ENCODE measurements at regions not wholly inside any gene's neighbourhood (a gene's known extent, or its start where the extent isn't known, plus 50 kb on each side); places are given as distances from the start of the nearest gene placed in this dataset.

- DNase-seq: no peak
- Histone ChIP-seq H3K4me1 (ENCODE audit: insufficient read depth, low read length) (no peaks in the 10 kb centered on the region), H2AFZ (ENCODE audit: low read length) (no peak overlapping the region), H3K9ac (ENCODE audit: low read length) (no peak overlapping the region), H3K9me3 (ENCODE audit: low read length) (no peaks in the 10 kb centered on the region), H3K79me2 (ENCODE audit: low read length) (no peaks in the 10 kb centered on the region), H3K4me2 (ENCODE audit: low read length) (no peak overlapping the region), H3F3A (ENCODE audit: low read length, unreplicated experiment) (no peaks in the 10 kb centered on the region), H3K36me3 (ENCODE audit: low read depth, low read length) (no peaks in the 10 kb centered on the region), H3K4me3 (ENCODE audit: low read length) (no peak overlapping the region), H3K27me3 (ENCODE audit: low read length) (no peaks in the 10 kb centered on the region), H3K27ac (ENCODE audit: low read length) (no peak overlapping the region), H3K9me2 (replicated peaks; ENCODE audit: low read length) (no peaks in the 10 kb centered on the region), H4K20me1 (ENCODE audit: low read length) (no peaks in the 10 kb centered on the region)
- ChIA-PET CTCF (no interaction called here), POLR2A (ENCODE audit: unreplicated experiment) (no interaction called here)
- BruUV-seq (replicated peaks): no TSS peak
- no peak for ATAC-seq
- intact Hi-C loops (cut with micrococcal nuclease): no loop called here
- no peak for TF ChIP-seq EZH2 (IDR thresholded peaks at IDR 0.05; ENCODE audit: low read length, unreplicated experiment)
- no peak for TF ChIP-seq EZH2phosphoT487 (IDR thresholded peaks at IDR 0.05; ENCODE audit: borderline replicate concordance, low read length)
- no peak for TF ChIP-seq CTCF (conservative IDR thresholded peaks at IDR 0.05; ENCODE audit: low read depth, low read length)
Measured at GRCh38 chr22:49197986-49198704, 629.5 kb downstream of the BRD1 start.

GRCh38 chr22:49197505-49197904 lies 630.2 kb downstream of the BRD1 start:
- Histone ChIP-seq H3K9me3 (ENCODE audit: low read length) (no peaks in the 10 kb centered on the region), H3F3A (ENCODE audit: low read length, unreplicated experiment) (no peaks in the 10 kb centered on the region), H4K20me1 (ENCODE audit: low read length) (no peaks in the 10 kb centered on the region), H3K4me3 (ENCODE audit: low read length) (no peak overlapping the region), H3K9ac (ENCODE audit: low read length) (no peak overlapping the region), H3K4me2 (ENCODE audit: low read length) (no peak overlapping the region), H3K79me2 (ENCODE audit: low read length) (no peaks in the 10 kb centered on the region), H3K27me3 (ENCODE audit: low read length) (no peaks in the 10 kb centered on the region), H3K27ac (ENCODE audit: low read length) (no peak overlapping the region), H3K4me1 (ENCODE audit: insufficient read depth, low read length) (no peaks in the 10 kb centered on the region), H2AFZ (ENCODE audit: low read length) (no peak overlapping the region), H3K36me3 (ENCODE audit: low read depth, low read length) (no peaks in the 10 kb centered on the region), H3K9me2 (replicated peaks; ENCODE audit: low read length) (no peaks in the 10 kb centered on the region)
- BruUV-seq (replicated peaks): no TSS peak
- intact Hi-C loops (cut with micrococcal nuclease): no loop called here
- DNase-seq (no peak), ATAC-seq (no peak)
- POLR2A ChIA-PET (ENCODE audit: unreplicated experiment): no interaction called here
- CTCF ChIA-PET: no interaction called here
- no peak for TF ChIP-seq CTCF (conservative IDR thresholded peaks at IDR 0.05; ENCODE audit: low read depth, low read length)

GRCh38 chr22:49196046-49196511 lies 631.6 kb downstream of the BRD1 start:
- no TSS peak for BruUV-seq (replicated peaks)
- no peaks in the 10 kb centered on the region for H3K36me3 ChIP-seq (ENCODE audit: low read depth, low read length)
- H3K9me3 ChIP-seq (ENCODE audit: low read length): no peaks in the 10 kb centered on the region
- H3F3A ChIP-seq (ENCODE audit: low read length, unreplicated experiment): no peaks in the 10 kb centered on the region
- no peaks in the 10 kb centered on the region for H3K4me1 ChIP-seq (ENCODE audit: insufficient read depth, low read length)
- CTCF ChIA-PET: no interaction called here
- H3K79me2 ChIP-seq (ENCODE audit: low read length): no peaks in the 10 kb centered on the region
- no peaks in the 10 kb centered on the region for H3K9me2 ChIP-seq (replicated peaks; ENCODE audit: low read length)
- no peak overlapping the region for H3K4me2 ChIP-seq (ENCODE audit: low read length)
- ATAC-seq (no peak), DNase-seq (no peak)
- POLR2A ChIA-PET (ENCODE audit: unreplicated experiment): no interaction called here
- no peak overlapping the region for H2AFZ ChIP-seq (ENCODE audit: low read length)
- H3K27me3 ChIP-seq (ENCODE audit: low read length): no peaks in the 10 kb centered on the region
- no peak overlapping the region for H3K4me3 ChIP-seq (ENCODE audit: low read length)
- intact Hi-C loops (cut with micrococcal nuclease): no loop called here
- H3K9ac ChIP-seq (ENCODE audit: low read length): no peak overlapping the region
- H4K20me1 ChIP-seq (ENCODE audit: low read length): no peaks in the 10 kb centered on the region
- TF ChIP-seq CTCF (conservative IDR thresholded peaks at IDR 0.05; ENCODE audit: low read depth, low read length) (no peak), EZH2phosphoT487 (IDR thresholded peaks at IDR 0.05; ENCODE audit: borderline replicate concordance, low read length) (no peak), EZH2 (IDR thresholded peaks at IDR 0.05; ENCODE audit: low read length, unreplicated experiment) (no peak)
- H3K27ac ChIP-seq (ENCODE audit: low read length): no peak overlapping the region

All from PC-3 (cell line).